SKM-1 treated with dmso at 0.1 percent for 144 hours (cell line): ENCODE measurements at regions not wholly inside any gene's neighbourhood (a gene's known extent, or its start where the extent isn't known, plus 50 kb on each side); places are given as distances from the start of the nearest gene placed in this dataset.
A peak's percentile ranks its signal among the peaks of the same experiment; 100 is the strongest.

Experiments
- DNase-seq: peaks from one replicate; lab custom pipeline; 2025; ENCODE audit not compliant: unreplicated experiment; lab: John Stamatoyannopoulos, UW

- DNase-seq: no peak
Measured at GRCh38 chr3:124091716-124092115, 99.8 kb upstream of the ROPN1 start.

- DNase-seq: no peak
Measured at GRCh38 chr3:124092811-124093210, 100.9 kb upstream of the ROPN1 start.

DNA sequence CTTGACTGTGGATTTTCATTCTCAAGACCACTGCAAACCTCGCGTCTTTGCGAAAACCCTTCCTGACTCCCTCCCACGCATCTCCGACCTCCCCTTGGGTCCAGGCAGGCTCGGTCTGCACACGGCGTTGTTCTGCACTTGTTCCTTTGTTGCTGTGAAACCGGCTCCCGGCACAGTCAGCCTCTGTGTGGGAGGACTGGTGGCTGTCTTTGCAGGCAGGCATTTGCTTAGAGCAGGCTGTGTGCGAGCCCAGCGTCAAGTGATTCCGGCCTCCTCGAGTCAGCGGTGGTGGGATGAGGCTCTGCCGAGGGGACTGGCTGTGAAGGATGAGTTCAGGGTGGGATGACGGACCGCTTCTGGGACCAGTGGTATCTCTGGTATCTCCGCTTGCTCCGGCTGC is 102.6 kb upstream of the ROPN1 start:
- no peak for DNase-seq

- no peak for DNase-seq
Measured at GRCh38 chr3:124097362-124098131, 105.6 kb upstream of the ROPN1 start.

DNA sequence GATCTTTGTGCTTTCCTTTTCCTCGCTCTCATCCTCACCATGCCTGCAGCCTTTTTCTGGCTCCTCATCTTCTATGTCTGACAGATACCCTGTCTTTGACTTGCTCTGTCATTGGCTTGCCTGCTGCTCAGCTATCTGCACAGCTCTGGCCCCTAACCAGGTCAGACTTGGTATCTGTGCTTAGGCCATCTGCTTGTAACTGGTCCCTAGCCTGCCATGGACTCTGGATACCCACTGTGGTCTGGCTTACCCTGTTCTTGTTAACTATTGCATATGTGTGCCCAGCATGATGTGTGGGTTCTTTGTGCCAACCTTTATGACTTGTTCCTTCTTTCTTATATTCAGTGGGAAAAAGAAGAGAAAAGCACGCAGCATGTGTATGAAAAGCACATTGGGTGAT is 109.7 kb upstream of the ROPN1 start:
- no peak for DNase-seq

- no peak for DNase-seq
Measured at GRCh38 chr3:124107104-124107890, 115.4 kb upstream of the ROPN1 start.

DNA sequence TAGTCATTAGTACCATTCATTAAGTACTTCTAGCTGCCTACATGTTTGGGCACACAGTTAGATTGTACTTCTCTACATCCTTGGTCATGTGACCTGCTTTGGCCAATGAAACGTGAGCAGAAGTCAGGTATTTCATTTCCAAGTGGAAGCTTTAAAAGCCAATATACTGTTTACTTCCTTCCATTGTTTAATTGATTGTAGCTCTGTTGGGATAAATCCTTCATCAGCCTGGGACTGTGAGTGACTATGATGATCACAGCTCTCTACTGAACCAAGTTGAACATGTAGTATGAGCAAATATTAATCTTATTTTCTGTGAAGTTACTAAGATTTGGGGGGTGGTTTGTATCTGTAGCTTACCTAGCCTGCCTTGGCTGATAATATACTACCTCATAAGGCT is 116.5 kb upstream of the ROPN1 start:
- DNase-seq: no peak

- DNase-seq: no peak
Measured at GRCh38 chr3:124113485-124113884, 121.6 kb upstream of the ROPN1 start.

DNA sequence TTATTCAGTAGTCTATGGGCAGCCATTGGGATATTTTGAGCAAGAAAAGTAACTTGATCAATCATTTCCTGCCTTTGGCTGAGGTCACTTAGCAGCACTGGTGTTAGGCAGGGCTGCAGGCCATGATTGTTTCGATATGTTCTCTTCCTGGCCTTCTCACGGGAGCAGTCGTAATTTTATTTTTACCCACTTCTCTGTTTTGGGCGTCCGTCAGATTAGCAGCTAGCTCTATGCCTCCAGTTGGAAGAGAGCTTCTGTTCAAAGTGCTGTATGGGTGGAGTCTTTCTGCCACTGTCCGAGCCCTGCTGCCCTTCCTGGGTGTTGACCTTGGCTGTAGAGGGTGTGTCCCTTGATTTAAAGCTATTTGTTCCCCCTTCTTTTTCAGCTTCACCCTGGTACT is 123.4 kb upstream of the ROPN1 start:
- DNase-seq: no peak

- DNase-seq: no peak
Measured at GRCh38 chr3:124115956-124116355, 124.0 kb upstream of the ROPN1 start.

GRCh38 chr3:124116906-124117305 is 125.0 kb upstream of the ROPN1 start:
- no peak for DNase-seq

DNA sequence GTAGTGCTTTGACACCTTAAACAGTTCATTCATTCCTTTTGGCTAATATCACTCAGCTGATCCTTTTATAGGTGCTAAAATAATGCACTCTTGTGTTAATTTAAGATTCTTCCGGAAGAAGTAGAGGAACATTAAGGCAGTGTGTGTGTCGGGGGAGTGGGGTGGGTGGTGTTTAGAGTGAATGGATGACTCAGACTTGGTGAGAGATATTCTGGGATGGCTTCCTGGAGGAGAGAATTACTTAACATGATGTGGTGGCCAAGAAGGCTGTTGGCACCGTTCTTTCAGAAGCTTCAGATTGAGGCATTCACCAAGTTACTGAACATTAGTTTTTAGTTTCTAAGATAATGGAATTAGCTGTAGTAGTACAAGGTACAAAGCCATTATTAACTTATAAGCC is 125.6 kb upstream of the ROPN1 start:
- DNase-seq: no peak

GRCh38 chr3:124118397-124118796 is 126.5 kb upstream of the ROPN1 start:
- DNase-seq: no peak

DNA sequence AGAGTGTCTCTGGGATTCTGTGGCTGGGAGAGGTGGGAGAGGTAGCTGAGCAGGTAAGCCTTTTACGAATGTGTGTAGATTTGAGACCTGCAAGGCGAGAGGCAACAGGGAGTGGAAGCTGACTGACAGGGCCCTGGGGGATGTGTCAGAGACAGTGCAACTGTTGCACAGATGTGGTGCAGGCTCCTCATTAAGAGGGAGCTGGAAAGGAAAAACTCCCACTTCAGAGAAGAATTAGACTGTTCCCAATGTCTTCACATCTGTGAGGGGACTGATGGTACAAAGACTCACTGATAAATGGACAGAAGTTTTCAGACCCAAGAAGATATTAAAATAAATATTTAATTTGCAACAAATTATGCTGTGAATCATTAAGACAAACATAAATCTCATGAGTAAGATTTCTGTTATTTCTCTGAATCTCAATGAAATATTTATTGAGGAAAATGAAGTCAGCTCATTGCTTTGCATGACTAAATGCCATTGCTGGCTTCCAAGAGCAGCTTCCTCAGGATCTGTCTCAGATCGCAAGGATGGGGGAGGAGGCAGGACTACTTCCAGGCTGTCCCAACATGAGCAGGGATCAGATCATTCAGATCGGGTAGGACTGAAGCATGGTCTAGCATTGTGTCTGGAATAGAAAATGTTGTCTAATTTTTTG is 127.3 kb upstream of the ROPN1 start:
- DNase-seq: no peak

- DNase-seq: no peak
Measured at GRCh38 chr3:124121379-124122312, 129.7 kb upstream of the ROPN1 start.

DNA sequence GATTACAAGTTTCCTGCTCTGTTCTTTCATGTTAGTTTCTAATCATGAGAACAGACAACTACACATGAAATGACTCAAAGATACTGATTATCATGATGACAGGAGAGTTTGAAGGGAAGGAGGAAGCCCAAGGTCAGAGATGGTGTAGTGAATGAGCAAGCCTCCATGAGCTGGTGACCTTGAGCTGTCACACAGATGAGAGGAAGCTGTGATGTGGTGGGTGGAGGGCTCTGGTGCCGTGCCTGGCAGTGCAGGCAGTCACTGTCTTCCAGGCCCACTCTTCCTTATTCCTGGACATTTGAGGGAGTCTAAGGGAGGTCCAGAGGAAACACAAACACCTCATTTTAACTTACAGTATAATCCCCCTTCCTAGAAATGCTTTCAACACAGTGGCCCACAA is 133.4 kb upstream of the ROPN1 start:
- DNase-seq: no peak

GRCh38 chr3:124126436-124127023 is 134.6 kb upstream of the ROPN1 start:
- DNase-seq: no peak

DNA sequence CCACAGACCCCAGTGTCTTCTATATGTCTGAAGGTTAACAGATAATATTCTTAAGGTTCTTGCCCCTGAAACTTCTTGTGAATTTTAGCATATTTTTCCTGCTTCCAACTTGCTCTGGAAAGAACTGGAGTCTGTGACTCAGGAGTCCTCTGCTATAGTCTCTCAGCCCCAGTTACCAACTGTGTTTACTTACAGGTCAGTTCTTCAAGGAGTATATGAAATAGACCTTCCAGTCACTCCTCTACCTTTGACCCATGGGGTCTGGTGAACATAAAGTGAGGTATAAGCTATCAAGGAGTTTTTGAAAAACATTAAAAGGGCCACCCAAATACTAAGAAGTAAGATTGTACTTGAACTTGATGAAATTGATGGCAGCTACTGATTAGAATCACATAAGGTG is 139.2 kb upstream of the ROPN1 start:
- no peak for DNase-seq

DNA sequence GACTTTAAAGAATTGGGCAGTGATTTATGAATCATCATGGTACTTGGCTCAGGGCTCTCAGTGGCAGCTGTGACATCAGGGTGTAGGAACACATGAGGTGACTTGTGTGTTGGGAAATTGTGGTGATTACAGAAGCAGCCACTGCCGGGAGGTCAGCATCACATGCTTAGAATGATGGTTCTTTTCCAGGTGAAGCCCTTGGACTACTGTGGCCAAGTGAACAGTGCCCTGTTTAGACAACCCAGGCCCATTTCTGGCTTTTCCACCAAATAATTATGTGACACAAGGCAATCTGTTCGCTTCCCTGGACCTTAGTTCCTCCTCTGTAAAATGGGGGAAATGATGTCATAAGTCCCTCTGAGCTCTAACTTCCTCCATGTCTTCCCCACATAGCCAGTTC is 139.7 kb upstream of the ROPN1 start:
- DNase-seq: peak; percentile 73

DNA sequence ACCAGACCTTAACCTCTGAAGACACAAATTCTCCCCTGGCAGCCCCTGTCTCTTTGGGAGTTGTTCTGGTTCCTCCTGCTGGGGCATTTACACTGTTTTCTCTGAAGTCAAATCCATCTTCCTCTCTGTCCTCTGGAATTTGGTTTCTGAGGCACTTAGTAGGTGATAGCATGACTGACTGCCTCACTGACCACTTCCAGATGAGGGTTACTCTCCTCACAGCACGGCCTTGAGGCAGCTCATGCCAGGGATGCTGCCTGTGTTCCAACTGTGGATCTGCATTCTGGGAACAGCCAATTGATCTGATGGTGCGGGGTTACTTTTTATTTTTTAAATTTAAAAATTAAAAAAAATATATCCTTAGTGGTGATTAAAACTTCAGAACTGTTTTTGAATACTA is 140.9 kb upstream of the ROPN1 start:
- DNase-seq: no peak
